Non-pigmented ciliary epithelial cell (primary cell): ENCODE measurements at regions not wholly inside any gene's neighbourhood (a gene's known extent, or its start where the extent isn't known, plus 50 kb on each side); places are given as distances from the start of the nearest gene placed in this dataset.
"Not testable (repeated sequence)": the region's sequence is repeated elsewhere in the genome, so short reads cannot be mapped to it uniquely, and the experiment has no call there.

Experiments
- DNase-seq: peaks from one replicate; pipeline ENCODE4 v3.0.0-alpha.2; 2010; ENCODE audit warnings: low read depth

DNA sequence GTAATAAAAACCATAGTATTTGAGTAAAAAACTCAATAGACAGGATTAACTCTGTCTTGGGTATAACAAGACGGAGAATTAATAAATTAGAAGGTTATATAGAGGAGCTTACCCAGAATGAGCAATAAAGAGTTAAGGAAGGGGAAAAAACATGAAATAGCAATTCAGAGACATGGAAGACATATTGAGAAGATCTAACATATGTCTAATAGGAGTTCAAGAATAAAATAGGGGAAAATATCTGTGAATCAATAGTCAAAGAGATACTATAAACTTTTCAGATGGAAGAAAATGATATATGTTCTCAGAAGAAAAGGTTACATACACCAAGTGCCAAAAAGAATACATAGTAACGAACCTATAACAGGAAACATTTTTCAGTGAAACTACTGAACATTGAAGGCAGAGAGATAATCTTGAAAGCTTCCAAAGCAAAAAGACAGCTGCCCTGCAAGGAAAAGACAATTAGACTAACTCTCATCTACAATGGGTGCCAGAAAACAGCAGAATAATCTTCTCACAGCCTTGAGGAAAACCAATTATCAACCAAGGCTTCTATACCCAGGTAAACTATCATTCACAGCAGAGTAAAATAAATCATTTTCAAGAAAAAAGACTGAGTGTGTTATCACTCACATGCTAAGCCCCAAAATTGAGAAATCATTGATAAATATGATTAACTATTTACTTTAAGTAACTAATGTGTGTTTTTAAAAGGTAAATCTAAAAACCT is 106.0 kb downstream of the ENC1 start:
- no peak for DNase-seq

- no peak for DNase-seq
Observed at GRCh38 chr5:74530326-74531050, 110.0 kb downstream of the ENC1 start.

- DNase-seq = no peak
Observed at GRCh38 chr5:74529101-74529500, 111.4 kb downstream of the ENC1 start.

GRCh38 chr5:74526111-74526510 is 114.4 kb downstream of the ENC1 start:
- DNase-seq = no peak

- DNase-seq = not testable (repeated sequence)
Observed at GRCh38 chr5:74524767-74525166, 115.8 kb downstream of the ENC1 start.

DNA sequence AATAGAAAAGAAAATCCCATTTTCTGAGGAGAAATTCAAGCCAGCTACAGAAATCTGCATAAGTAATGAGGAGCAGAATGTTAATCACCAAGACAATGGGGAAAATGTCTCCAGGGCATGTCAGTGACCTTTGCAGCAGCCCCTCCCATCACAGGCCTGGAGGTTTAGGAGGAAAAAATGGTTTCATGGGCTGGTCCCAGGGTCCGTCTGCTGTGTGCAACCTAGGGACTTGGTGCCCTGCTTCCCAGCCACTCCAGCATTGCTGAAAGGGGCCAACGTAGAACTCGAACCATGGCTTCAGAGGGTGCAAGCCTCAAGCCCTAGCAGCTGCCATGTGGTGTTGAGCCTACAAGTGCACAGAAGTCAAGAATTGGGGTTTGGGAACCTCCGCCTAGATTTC is 116.8 kb downstream of the ENC1 start:
- not testable (repeated sequence) for DNase-seq

DNA sequence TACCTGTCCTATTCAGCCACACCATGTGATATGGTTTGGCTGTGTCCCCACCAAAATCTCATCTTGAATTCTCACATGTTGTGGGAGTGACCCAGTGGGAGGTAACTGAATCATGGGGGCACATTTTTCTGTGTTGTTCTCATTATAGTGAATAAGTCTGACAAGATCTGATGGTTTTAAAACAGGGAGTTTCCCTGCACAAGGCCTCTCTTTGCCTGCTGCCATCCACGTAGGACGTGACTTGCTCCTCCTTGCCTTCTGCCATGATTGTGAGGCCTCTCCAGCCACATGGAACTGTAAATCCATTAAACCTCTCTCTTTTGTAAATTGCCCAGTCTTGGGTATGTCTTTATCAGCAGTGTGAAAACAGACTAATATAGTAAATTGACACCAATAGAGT is 117.7 kb downstream of the ENC1 start:
- DNase-seq = not testable (repeated sequence)

- DNase-seq = no peak
Observed at GRCh38 chr5:74521401-74521800, 119.1 kb downstream of the ENC1 start.

DNA sequence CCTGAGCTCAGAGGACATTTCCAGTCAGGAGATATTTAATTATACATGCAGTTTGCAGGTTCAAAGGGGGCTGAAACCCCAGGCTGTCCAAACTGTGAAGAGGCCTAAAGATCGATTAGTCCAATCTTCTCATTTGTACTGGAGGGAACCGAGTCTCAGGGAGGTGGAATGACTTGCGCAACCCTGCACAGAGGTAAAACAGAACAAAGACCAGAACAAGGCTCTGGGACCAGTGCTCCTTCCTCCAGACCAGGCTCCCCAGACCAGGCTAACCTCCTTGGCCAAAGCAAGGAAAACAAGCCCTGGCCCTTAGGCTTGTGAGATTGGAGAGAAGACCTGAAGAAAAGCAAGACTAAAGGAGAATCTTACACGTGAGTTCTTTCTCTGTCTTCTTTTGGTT is 120.8 kb downstream of the ENC1 start:
- DNase-seq = no peak

GRCh38 chr5:74519161-74519571 is 121.4 kb downstream of the ENC1 start:
- no peak for DNase-seq

- DNase-seq = peak; percentile 51
Observed at GRCh38 chr5:74517700-74518099, 122.8 kb downstream of the ENC1 start.

- peak; percentile 30 for DNase-seq
Observed at GRCh38 chr5:74516211-74516636, 124.3 kb downstream of the ENC1 start.

DNA sequence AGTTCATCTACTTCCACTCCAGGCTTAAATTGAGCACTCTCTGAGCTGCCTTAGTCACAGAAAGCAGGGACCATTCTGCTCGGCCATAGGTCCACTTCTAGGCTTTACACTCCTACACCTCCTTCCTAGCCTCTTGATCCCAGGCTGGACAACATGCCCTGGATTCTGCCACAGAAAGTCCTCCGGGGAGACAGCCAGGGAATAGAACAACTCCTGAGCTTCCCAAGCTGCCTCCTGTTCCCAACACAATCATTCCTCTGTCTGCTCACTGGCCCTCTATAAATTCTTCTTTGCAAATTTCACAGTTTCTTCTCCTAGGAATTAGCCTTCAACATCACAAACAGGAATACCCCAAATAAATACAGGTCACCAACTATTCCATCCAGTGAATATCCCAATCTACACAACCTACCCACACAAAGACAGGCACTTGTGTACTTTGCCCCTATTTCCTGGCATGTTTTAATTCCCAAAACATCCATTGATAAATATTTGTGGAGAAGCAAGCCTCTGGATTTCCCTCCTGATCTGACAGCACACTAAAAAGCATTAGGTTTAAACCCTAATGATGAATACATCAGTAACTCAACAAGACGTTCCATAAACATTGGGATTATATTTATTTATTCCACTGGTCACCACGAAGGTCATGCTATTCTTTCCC is 125.5 kb downstream of the ENC1 start:
- no peak for DNase-seq

DNA sequence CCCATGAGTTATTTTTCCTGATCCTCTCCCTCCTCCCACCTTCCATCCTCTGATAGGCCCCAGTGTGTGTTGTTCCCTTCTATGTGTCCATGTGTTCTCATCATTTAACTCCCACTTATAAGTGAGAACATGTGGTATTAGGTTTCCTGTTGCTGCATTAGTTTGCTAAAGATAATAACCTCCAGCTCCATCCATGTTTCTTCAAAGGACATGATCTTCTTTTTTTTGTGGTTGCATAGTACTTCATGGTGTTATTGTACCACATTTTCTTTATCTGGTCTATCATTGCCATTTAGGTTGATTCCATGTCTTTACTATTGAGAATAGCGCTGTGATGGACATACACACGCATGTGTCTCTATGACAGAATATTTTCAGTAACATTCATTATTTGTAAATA is 128.8 kb downstream of the ENC1 start:
- not testable (repeated sequence) for DNase-seq

DNA sequence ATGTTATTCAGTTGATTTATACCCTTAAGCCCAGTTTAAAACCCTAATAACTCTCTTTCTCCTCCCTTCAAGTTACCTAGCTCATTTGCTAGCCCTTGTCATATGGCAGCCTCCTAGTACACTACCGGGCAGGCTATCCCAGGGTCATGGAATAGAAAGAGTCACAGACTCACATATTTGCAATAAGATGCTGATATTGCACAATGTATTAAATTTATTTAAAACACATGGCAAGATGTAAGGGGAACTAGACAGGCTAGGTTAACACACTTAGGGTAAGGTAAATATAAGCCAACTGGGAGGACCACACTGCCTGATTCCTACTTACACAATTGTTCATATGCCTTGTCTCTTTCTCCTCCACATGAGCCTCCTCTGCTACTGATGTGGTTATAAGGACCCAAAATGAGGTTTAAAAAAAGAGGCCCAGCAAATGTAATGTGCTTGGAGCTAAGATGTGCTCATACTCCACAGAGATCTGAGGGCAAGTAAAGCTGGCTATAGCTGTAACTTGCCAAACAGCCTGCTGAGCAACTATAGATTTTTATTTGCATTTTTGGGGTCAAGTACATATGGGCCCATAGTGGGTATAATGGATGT is 130.0 kb downstream of the ENC1 start:
- no peak for DNase-seq

DNA sequence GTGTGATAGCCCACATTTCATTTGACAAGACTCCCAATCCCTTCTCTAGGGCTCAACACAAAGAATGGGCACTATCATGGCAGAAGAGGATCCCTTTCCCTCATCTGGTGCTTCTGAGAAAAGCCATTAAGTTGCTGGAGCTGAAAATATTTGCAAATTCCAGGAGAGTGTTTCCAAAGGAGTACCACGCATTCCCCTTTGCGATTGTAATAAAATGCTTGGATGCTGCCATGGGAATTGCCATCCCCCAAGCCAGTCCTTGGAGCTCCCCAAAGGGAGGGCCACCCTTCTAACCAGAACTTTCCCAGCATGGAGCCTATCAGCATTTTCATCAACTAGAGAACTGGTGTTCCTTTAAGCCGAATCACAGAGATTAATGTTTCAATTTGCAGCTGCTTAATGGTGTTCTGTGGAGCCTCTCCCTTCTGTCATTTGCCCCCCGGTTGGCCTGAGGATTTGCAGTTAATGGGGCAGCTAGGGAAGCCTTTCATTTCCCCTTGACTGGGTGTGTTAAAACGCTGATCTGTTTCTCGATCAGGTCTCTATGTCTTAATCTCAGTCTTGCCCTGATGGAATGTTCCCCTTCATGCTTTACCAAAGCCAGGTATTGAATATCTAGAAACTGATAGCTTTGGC is 133.0 kb downstream of the ENC1 start:
- DNase-seq = no peak

DNA sequence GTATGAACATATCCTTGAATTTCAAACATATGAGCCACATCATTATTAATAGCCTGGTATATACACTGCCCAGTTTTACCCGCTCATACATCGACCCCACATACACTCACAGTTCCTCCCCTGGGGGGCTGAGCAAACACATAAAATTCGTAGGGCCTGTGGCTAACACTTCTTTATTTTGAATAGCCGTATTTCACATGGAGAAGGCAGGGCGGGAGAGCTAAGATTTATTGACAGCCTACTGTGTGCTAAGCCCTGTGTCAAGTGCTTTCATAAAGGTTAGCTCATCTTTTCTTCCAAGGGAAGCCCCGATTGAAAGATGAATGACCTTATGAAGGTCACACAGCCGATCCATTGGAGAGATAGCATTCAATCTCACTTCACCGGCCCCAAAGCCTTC is 134.4 kb downstream of the ENC1 start:
- no peak for DNase-seq

GRCh38 chr5:74504463-74504862 is 136.1 kb downstream of the ENC1 start:
- DNase-seq = no peak

GRCh38 chr5:74502479-74502950 is 138.0 kb downstream of the ENC1 start:
- DNase-seq = no peak

GRCh38 chr5:74501674-74502478 is 138.7 kb downstream of the ENC1 start:
- DNase-seq = no peak
